Body of pancreas (tissue), 4 donors: ENCODE measurements at regions not wholly inside any gene's neighbourhood (a gene's known extent, or its start where the extent isn't known, plus 50 kb on each side); places are given as distances from the start of the nearest gene placed in this dataset.

Experiments used
- POLR2A ChIP-seq, 3 donors: fragments of 450-650 bp; IDR thresholded peaks; one replicate each; pipeline ENCODE4 v1.6.1; 2016; ENCODE audit warnings: antibody characterized with exemption in 3 of 3, mild to moderate bottlenecking in 2 of 3
- TF ChIP-seq, protein P1 (sequence below), 7 experiments: fragments of 450-650 bp in 4 of 7; fragments of 200-600 bp in 3 of 7; sonication (generic) in 3 of 7; IDR thresholded peaks; one replicate each; pipeline ENCODE4 v1.5.1; 2016 to 2019; ENCODE audit warnings: antibody characterized with exemption in 7 of 7

DNA sequence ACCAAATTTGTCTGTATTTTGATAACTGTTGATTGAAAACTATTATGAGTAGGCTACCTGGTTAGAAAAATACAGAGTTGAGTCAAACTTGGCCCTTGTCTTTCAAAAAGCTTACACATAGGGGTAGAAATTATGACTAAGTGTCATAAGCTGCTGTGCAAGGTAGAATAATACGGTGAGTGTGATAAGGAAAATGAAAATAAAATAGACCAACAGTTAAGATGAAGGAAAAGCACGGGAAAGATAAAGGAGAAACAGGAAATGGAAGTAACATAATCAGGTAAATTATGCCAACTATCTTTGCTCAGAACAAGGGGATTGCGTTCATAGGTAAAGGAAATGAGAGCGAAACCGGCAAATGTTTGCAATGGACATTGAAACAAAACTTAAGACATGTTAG is 302.5 kb downstream of the PCDH7 start:
- TF ChIP-seq POLR2A (IDR thresholded peaks at IDR 0.05): no peak
- TF ChIP-seq, protein P1, sequence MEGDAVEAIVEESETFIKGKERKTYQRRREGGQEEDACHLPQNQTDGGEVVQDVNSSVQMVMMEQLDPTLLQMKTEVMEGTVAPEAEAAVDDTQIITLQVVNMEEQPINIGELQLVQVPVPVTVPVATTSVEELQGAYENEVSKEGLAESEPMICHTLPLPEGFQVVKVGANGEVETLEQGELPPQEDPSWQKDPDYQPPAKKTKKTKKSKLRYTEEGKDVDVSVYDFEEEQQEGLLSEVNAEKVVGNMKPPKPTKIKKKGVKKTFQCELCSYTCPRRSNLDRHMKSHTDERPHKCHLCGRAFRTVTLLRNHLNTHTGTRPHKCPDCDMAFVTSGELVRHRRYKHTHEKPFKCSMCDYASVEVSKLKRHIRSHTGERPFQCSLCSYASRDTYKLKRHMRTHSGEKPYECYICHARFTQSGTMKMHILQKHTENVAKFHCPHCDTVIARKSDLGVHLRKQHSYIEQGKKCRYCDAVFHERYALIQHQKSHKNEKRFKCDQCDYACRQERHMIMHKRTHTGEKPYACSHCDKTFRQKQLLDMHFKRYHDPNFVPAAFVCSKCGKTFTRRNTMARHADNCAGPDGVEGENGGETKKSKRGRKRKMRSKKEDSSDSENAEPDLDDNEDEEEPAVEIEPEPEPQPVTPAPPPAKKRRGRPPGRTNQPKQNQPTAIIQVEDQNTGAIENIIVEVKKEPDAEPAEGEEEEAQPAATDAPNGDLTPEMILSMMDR (IDR thresholded peaks at IDR 0.05): no peak
